Endothelial cell of umbilical vein (primary cell): ENCODE measurements at regions not wholly inside any gene's neighbourhood (a gene's known extent, or its start where the extent isn't known, plus 50 kb on each side); places are given as distances from the start of the nearest gene placed in this dataset.

Source experiments
- BruUV-seq: library from RNA; stranded (reverse); fragments of 400-500 nt; replicated peaks from 2 replicates; lab custom pipeline; 2021; lab: Mats Ljungman, UMichigan
- CTCF ChIA-PET: fragments of 300-600, 350-600 bp; sonication (Branson Sonifier 250); formaldehyde crosslinking; loops from one replicate; lab custom pipeline; 2021; ENCODE audit warnings: antibody characterized with exemption, inconsistent platforms; lab: Charles Lee
- POLR2A ChIA-PET: fragments of 300-600, 350-600 bp; sonication (Branson Sonifier 250); formaldehyde crosslinking; loops from one replicate; lab custom pipeline; 2021; ENCODE audit warnings: antibody characterized with exemption, inconsistent platforms; lab: Charles Lee
- DNase-seq: peaks from one replicate; pipeline ENCODE4 v3.0.0-alpha.2; 2011; ENCODE audit warnings: low read depth, low spot score
- FAIRE-seq: peaks from 2 replicates; lab custom pipeline; 2011; peaks lifted over from hg19 to GRCh38; lab: Jason Lieb, UNC
- H2AFZ ChIP-seq: 2 replicates; pipeline ENCODE4 v1.6.0; 2012; ENCODE audit warnings: low read depth, low read length, control low read depth, inconsistent platforms
- H3K27ac ChIP-seq: 2 replicates; pipeline ENCODE4 v1.5.1; 2011; ENCODE audit warnings: low read depth, mild to moderate bottlenecking, control low read depth, low read length, moderate library complexity; ENCODE audit not compliant: insufficient read depth
- H3K27me3 ChIP-seq, 2 experiments: 2 replicates each; pipeline versions ENCODE4 v1.6.0 to v1.6.1; 2011; ENCODE audit warnings: low read length in 2 of 2, mixed read lengths in 1 of 2; ENCODE audit not compliant: control insufficient read depth in 2 of 2, insufficient read depth in 2 of 2
- H3K36me3 ChIP-seq, 2 experiments: 2 replicates in 1 of 2; 3 replicates in 1 of 2; pipeline ENCODE4 v1.5.1; 2011; ENCODE audit warnings: low read length in 2 of 2, mild to moderate bottlenecking in 1 of 2, moderate library complexity in 1 of 2; ENCODE audit not compliant: control insufficient read depth in 2 of 2, insufficient read depth in 2 of 2; ENCODE audit errors: extremely low read depth in 1 of 2
- H3K4me1 ChIP-seq: 3 replicates; pipeline ENCODE4 v1.5.1; 2011; ENCODE audit warnings: mild to moderate bottlenecking, low read length; ENCODE audit not compliant: control insufficient read depth, insufficient read depth; ENCODE audit errors: extremely low read depth
- H3K4me2 ChIP-seq: 2 replicates; pipeline ENCODE4 v1.6.1; 2011; ENCODE audit warnings: low read length, control low read depth, mixed read lengths; ENCODE audit not compliant: insufficient read depth
- H3K4me3 ChIP-seq, 3 experiments: fragments of 200-600 bp in 1 of 3; sonication (generic), shearing (Covaris generic) in 1 of 3; replicated peaks in 1 of 3; 2 replicates each; pipeline ENCODE4 v1.5.1; 2011 to 2016; ENCODE audit warnings: control low read depth in 3 of 3, low read length in 3 of 3, mild to moderate bottlenecking in 2 of 3, inconsistent platforms in 1 of 3, low read depth in 1 of 3, moderate library complexity in 1 of 3; ENCODE audit not compliant: insufficient read depth in 1 of 3
- H3K79me2 ChIP-seq: 2 replicates; pipeline ENCODE4 v1.6.0; 2012; ENCODE audit warnings: low read length, inconsistent platforms; ENCODE audit not compliant: control insufficient read depth, insufficient read depth
- H3K9ac ChIP-seq: replicated peaks from 2 replicates; pipeline ENCODE3; 2011; ENCODE audit warnings: low read length, control low read depth; ENCODE audit not compliant: insufficient read depth; ENCODE audit errors: extremely low read depth
- H3K9me1 ChIP-seq: replicated peaks from 3 replicates; pipeline ENCODE4 v1.6.0; 2011; ENCODE audit warnings: mild to moderate bottlenecking, low read length; ENCODE audit not compliant: control insufficient read depth, insufficient read depth; ENCODE audit errors: extremely low read depth
- H3K9me3 ChIP-seq: replicated peaks from 2 replicates; pipeline ENCODE4 v1.5.1; 2012; ENCODE audit warnings: low read length, inconsistent platforms; ENCODE audit not compliant: control insufficient read depth, insufficient read depth
- H4K20me1 ChIP-seq: replicated peaks from 2 replicates; pipeline ENCODE3; 2011; ENCODE audit warnings: mild to moderate bottlenecking, low read length; ENCODE audit not compliant: control insufficient read depth, insufficient read depth; ENCODE audit errors: extremely low read depth
- CTCF ChIP-seq, 2 donors: IDR thresholded peaks; 1 replicate in 1 of 2; 2 replicates in 1 of 2; pipeline ENCODE4 v1.5.1; 2011; ENCODE audit warnings: low read length in 2 of 2, mild to moderate bottlenecking in 2 of 2, moderate library complexity in 2 of 2, control low read depth in 1 of 2, inconsistent platforms in 1 of 2, low read depth in 1 of 2; ENCODE audit not compliant: insufficient read depth in 1 of 2; ENCODE audit errors: extremely low read depth in 1 of 2
- EZH2 ChIP-seq: IDR thresholded peaks from 2 replicates; pipeline ENCODE4 v1.6.1; 2012; ENCODE audit warnings: borderline replicate concordance, low read depth, mild to moderate bottlenecking, moderate library complexity, low read length, inconsistent platforms; ENCODE audit not compliant: severe bottlenecking
- FOS ChIP-seq: IDR thresholded peaks from 2 replicates; pipeline ENCODE4 v1.6.1; 2011; ENCODE audit warnings: mild to moderate bottlenecking, low read length, moderate library complexity, borderline replicate concordance; ENCODE audit not compliant: insufficient read depth
- GATA2 ChIP-seq: IDR thresholded peaks from 2 replicates; pipeline ENCODE4 v1.7.0; 2011; ENCODE audit warnings: low read depth, mild to moderate bottlenecking, moderate library complexity, mixed read lengths, low read length; ENCODE audit not compliant: insufficient read length, insufficient read depth
- JUN ChIP-seq: IDR thresholded peaks from 2 replicates; pipeline ENCODE4 v1.6.1; 2011; ENCODE audit warnings: borderline replicate concordance, low read depth; ENCODE audit not compliant: insufficient read length, insufficient read depth
- MAX ChIP-seq: IDR thresholded peaks from 2 replicates; pipeline ENCODE4 v1.6.1; 2011; ENCODE audit not compliant: insufficient read depth, insufficient read length
- MYC ChIP-seq: IDR thresholded peaks from one replicate; pipeline ENCODE4 v1.6.1; 2011; ENCODE audit warnings: mild to moderate bottlenecking, low read depth, low read length
- POLR2A ChIP-seq: IDR thresholded peaks from 2 replicates; pipeline ENCODE4 v1.6.1; 2012; ENCODE audit warnings: low read depth, mild to moderate bottlenecking, control low read depth, low read length
- POLR2AphosphoS5 ChIP-seq: IDR thresholded peaks from 2 replicates; pipeline ENCODE4 v1.6.1; 2012; ENCODE audit warnings: low read depth, mild to moderate bottlenecking, control low read depth, low read length, moderate library complexity; ENCODE audit not compliant: insufficient read depth
- dilution Hi-C: fragments of 300-500 bp; cut with MboI; formaldehyde crosslinking; loops from one replicate; pipeline ENCODE4 v1.15.0; 2019; ENCODE audit warnings: low sequenced_read_pairs; ENCODE audit not compliant: extremely low pct_ligation_motif_present
- intact Hi-C: fragments of 100-400 bp; cut with micrococcal nuclease; formaldehyde crosslinking; loops from one replicate; pipeline ENCODE4 v1.10.0; 2022

- Histone ChIP-seq H3K9me3 (no peaks in the 10 kb centered on the region), H3K9me1 (no peaks in the 10 kb centered on the region), H3K79me2 (peaks cover 14% of the 10 kb centered on the region), H3K27me3 (no peaks in the 10 kb centered on the region), H3K4me3 (no peak overlapping the region), H3K36me3 (no peaks in the 10 kb centered on the region), H3K27ac (no peak overlapping the region), H3K4me2 (no peak overlapping the region), H4K20me1 (no peaks in the 10 kb centered on the region), H3K4me1 (no peaks in the 10 kb centered on the region), H3K9ac (no peak overlapping the region), H2AFZ (no peak overlapping the region)
- ChIA-PET CTCF (interaction anchor here (1.2 kb wide), 2 partner anchors 23 to 64 kb away, joined by 3 to 7 read pairs; no protein-coding TSS in a partner anchor), POLR2A (no interaction called here)
- dilution Hi-C loops (no loop called here), intact Hi-C loops (no loop called here)
- FAIRE-seq (no peak), DNase-seq (no peak)
- BruUV-seq, result no TSS peak
- TF ChIP-seq GATA2 (no peak), FOS (no peak), CTCF (IDR thresholded peaks at IDR 0.05; ENCODE audit: extremely low read depth in 1 of 2, insufficient read depth in 1 of 2, low read depth in 1 of 2, low read length in 2 of 2) (no peak), POLR2AphosphoS5 (no peak), MAX (no peak), EZH2 (no peak), POLR2A (no peak), MYC (no peak), JUN (no peak)
Observed at GRCh38 chr2:134183679-134184078, 70.2 kb upstream of the MGAT5 start.
